HG03066 (cell line): ENCODE measurements at regions not wholly inside any gene's neighbourhood (a gene's known extent, or its start where the extent isn't known, plus 50 kb on each side); places are given as distances from the start of the nearest gene placed in this dataset.
"Not testable (repeated sequence)": the region's sequence is repeated elsewhere in the genome, so short reads cannot be mapped to it uniquely, and the experiment has no call there.

Experiments used
- ATAC-seq: cut with Tn5 transposase; IDR thresholded peaks from one replicate; pipeline ENCODE4 v1.9.1; 2021; ENCODE audit warnings: low read depth; ENCODE audit not compliant: unreplicated experiment

- no peak for ATAC-seq
Observed at GRCh38 chr6:112502351-112503090, 155.4 kb downstream of the RFPL4B start.

- ATAC-seq: no peak
Observed at GRCh38 chr6:112503091-112503596, 156.0 kb downstream of the RFPL4B start.

DNA sequence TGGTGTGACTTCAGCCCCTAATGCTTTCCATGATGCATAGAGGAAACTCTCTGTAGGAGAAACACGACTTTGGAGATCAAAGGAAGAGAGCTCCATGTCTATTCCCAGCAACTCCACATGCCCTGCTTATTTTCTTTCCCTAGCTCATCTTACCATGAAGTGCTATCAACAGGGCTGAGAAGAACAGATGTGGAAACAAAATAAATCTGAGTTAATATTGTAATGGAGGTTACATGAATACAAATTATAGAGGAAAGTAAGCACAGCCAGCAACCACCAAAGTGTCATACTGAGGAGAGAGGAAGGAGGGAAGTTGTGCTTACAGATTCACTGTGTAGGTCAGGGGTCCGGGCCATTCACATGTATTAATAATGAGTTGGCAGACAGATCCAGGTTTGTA lies 157.5 kb downstream of the RFPL4B start:
- no peak for ATAC-seq

GRCh38 chr6:112511441-112511840 lies 164.3 kb downstream of the RFPL4B start:
- ATAC-seq: no peak

- ATAC-seq: no peak
Observed at GRCh38 chr6:112513175-112513574, 166.0 kb downstream of the RFPL4B start.

- ATAC-seq: no peak
Observed at GRCh38 chr6:112522587-112522986, 175.5 kb downstream of the RFPL4B start.

DNA sequence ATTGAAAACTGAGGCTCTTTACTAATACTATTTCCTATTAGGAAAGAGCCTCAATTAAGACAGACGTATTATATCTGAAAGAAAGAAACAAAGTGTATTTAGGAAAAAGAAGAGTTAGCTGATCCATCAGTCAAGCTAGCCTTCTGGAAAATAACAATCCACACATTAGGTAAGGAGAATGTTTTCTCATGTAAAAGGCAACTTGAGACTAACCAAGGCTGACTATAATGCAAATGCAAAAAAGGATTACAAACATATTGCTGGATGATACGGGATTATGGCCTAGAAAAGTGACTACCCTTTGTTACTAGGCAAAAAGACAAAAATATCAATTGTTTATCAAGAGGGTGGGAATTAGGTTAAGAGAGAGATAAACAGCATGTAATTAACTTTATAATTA lies 176.9 kb downstream of the RFPL4B start:
- no peak for ATAC-seq

DNA sequence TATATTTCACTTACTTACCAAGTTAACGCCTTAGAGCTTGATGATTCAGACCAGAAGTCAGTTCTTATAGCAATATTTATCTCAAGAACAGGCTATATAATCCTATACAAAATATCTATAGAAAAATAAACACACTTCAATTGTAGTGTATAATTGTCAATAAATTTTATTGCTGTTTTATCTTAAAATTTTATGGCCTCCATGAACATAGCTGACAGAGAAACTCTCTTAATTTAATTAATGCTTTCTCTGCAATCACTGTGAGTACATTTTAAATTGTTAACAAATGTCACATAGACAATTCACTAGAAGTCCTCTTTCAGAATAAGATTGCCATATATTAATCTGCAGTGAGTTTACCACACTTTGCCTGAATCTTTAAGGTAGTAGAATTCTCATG lies 178.6 kb downstream of the RFPL4B start:
- no peak for ATAC-seq

- no peak for ATAC-seq
Observed at GRCh38 chr6:112526594-112526993, 179.5 kb downstream of the RFPL4B start.

DNA sequence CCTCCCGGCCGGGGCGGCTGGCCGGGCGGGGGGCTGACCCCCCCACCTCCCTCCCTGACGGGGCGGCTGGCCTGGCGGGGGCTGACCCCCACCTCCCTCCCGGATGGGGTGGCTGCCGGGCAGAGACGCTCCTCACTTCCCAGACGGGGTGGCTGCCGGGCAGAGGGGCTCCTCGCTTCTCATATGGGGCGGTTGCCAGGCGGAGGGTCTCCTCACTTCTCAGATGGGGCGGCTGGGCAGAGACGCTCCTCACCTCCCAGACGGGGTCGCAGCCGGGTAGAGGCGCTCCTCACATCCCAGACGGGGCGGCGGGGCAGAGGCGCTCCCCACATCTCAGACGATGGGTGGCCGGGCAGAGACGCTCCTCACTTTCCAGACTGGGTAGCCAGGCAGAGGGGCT lies 181.2 kb downstream of the RFPL4B start:
- not testable (repeated sequence) for ATAC-seq

DNA sequence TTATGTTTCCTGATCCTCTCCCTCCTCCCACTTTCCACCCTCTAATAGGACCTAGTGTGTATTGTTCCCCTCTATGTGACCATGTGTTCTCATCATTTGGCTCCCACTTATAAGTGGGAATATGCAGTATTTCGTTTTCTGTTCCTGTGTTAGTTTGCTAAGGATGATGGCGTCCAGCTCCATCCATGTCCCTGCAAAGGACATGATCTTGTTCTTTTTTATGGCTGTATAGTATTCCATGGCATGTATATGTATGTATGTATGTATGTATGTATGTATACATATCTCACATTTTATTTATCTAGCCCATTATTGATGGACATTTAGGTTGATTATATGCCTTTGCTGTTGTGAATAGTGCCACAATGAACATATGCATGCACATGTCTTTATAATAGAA lies 188.7 kb downstream of the RFPL4B start:
- ATAC-seq: no peak

GRCh38 chr6:112539355-112539754 lies 192.2 kb downstream of the RFPL4B start:
- ATAC-seq: no peak

GRCh38 chr6:112541847-112542246 lies 194.7 kb downstream of the RFPL4B start:
- ATAC-seq: not testable (repeated sequence)

- not testable (repeated sequence) for ATAC-seq
Observed at GRCh38 chr6:112547321-112548085, 200.4 kb downstream of the RFPL4B start.

- ATAC-seq: no peak
Observed at GRCh38 chr6:112549749-112550148, 202.6 kb downstream of the RFPL4B start.

GRCh38 chr6:112557435-112557834 lies 210.3 kb downstream of the RFPL4B start:
- ATAC-seq: no peak

- no peak for ATAC-seq
Observed at GRCh38 chr6:112557961-112558360, 210.8 kb downstream of the RFPL4B start.

DNA sequence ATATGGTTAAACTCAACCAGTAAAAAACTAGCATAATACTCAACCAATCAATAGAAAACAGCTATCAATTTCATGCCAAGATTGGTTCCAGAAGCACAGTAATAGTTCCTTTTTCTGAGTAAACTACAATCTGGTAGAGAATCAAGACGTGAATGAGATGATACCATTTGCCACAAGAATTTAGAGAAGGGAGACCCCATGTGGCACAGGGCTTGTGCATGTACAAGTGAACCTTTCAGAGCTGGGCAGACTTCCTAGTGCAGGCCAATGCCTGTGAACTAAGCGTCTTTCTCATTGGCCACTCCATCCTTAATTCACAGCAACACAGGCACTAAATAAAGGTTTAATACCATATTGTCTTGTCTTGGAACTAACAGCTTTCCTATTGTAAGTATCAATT lies 213.5 kb downstream of the RFPL4B start:
- no peak for ATAC-seq

DNA sequence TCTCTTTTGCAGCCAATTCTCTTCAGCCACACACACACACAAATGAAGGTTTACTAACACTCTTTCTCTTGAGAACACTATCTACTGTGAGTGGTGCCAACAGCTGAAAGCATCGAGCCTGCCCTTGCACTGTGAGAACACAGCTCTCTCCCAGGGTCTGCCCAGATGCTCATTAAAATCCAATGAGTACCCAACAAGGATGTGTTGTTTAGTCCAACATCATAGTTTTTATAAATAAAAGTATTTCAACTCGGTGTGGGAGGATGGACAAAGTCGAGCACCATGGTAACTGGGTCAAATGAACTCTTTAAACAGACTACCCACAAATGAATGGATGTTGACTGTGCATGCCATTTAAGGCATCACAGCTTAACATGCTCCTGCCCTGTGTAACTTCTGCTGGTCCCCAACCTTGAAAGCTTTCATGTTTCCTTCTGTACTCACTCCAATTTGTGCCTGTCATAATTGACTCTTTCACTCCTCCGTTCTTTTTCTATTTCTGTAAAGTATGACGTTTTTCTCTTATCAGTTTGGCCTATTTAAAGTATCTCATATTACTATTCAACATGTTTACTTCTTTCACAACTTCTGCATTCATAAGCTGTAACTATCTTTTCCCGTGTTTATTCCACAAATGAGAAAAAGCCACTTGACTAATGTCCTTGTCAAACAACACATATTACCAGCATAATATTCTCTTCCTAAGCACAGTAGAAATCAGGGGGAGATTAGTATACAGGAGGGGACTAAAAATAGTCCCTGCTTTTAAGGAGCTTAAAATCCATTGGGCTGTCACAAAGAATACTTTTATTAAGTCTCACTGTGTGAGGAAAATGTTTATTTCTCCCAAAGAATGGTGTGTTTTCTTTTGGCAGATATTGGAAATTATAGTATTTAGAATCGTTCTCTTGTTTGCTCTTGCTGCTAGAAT lies 215.4 kb downstream of the RFPL4B start:
- ATAC-seq: no peak

GRCh38 chr6:112563368-112563767 lies 216.2 kb downstream of the RFPL4B start:
- ATAC-seq: no peak

- ATAC-seq: no peak
Observed at GRCh38 chr6:112568066-112568465, 220.9 kb downstream of the RFPL4B start.
